ENCODE measurements at regions not wholly inside any gene's neighbourhood (a gene's known extent, or its start where the extent isn't known, plus 50 kb on each side); places are given as distances from the start of the nearest gene placed in this dataset.
"Not testable (repeated sequence)": the region's sequence is repeated elsewhere in the genome, so short reads cannot be mapped to it uniquely, and the experiment has no call there.

DNA sequence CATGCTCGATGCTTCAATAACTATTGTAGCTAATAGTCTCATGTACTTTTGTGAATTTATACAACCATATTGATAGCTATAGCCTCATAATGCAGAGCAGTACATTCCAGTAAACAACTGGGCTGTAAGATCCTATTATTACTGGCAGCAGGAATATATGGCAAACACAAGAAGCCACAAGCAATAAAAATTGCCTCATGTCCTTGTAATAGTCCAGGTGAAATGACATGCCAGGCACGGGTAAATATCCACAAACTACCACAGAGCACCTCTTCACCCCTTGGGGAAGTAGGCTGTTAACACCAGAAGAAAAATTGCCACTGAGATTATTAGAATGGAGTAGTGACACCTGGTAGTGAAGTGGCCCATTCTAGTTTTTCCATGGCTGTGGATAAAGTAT, 158.3 kb downstream of the MTX2 start:
- no peaks in the 10 kb centered on the region for H3K36me3 ChIP-seq
- no peak for TF ChIP-seq POLR2A (IDR thresholded peaks at IDR 0.05)
- TF ChIP-seq, protein P1, sequence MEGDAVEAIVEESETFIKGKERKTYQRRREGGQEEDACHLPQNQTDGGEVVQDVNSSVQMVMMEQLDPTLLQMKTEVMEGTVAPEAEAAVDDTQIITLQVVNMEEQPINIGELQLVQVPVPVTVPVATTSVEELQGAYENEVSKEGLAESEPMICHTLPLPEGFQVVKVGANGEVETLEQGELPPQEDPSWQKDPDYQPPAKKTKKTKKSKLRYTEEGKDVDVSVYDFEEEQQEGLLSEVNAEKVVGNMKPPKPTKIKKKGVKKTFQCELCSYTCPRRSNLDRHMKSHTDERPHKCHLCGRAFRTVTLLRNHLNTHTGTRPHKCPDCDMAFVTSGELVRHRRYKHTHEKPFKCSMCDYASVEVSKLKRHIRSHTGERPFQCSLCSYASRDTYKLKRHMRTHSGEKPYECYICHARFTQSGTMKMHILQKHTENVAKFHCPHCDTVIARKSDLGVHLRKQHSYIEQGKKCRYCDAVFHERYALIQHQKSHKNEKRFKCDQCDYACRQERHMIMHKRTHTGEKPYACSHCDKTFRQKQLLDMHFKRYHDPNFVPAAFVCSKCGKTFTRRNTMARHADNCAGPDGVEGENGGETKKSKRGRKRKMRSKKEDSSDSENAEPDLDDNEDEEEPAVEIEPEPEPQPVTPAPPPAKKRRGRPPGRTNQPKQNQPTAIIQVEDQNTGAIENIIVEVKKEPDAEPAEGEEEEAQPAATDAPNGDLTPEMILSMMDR (IDR thresholded peaks at IDR 0.05), result no peak
- H3K4me1 ChIP-seq, result no peaks in the 10 kb centered on the region
- no peaks in the 10 kb centered on the region for H3K27me3 ChIP-seq
- H3K27ac ChIP-seq, result no peak overlapping the region
- DNase-seq, result no peak
- no peak overlapping the region for H3K4me3 ChIP-seq
- no peaks in the 10 kb centered on the region for H3K9me3 ChIP-seq

DNA sequence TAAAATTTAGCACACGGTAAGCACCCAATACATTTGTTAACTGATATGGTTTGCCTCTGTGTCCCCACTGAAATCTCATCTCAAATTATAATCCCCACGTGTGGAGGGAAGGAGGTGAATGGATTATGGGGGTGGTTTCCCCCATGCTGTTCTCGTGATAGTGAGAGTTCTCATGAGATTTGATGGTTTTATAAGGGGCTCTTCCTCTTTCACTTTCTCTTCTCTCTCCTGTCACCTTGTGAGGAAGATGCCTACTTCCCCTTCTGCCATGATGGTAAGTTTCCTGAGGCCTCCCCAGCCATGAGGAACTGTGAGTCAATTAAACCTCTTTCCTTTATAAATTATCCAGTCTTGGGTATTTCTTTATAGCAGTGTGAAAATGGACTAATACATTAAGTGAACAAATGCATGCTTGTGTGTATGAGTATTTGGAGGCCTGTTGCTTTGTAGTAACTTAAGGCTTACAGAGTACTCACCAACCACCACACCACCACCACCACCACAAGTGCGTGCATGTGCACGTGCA, 159.8 kb downstream of the MTX2 start:
- H3K4me3 ChIP-seq, H3K27ac ChIP-seq, H3K9me3 ChIP-seq, H3K4me1 ChIP-seq, H3K27me3 ChIP-seq, DNase-seq, H3K36me3 ChIP-seq: not testable (repeated sequence)

DNA sequence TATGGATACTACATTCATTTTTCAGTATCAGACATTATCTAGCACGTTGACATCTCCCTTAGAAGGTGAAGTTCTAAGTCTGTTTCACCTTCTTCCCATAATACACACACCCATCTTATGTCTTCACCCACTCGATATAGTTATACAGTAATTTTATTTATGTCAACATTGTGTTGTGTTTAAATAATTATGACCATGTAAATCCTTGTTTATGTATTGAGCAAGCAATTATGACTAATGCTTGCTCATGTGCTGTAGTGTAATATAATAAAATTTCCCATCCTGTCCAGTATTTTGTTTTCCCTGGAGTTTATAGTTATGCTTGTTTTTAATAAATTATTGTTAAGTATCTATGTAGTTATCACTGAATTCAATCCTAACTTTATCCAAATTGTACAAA, 163.2 kb downstream of the MTX2 start:
- Histone ChIP-seq H3K9me3 (no peaks in the 10 kb centered on the region), H3K36me3 (no peaks in the 10 kb centered on the region), H3K27me3 (no peaks in the 10 kb centered on the region), H3K4me1 (no peaks in the 10 kb centered on the region), H3K27ac (no peak overlapping the region), H3K4me3 (no peak overlapping the region)
- no peak for DNase-seq
- TF ChIP-seq, protein P1 (IDR thresholded peaks at IDR 0.05), result no peak
- no peak for TF ChIP-seq POLR2A (IDR thresholded peaks at IDR 0.05)

DNA sequence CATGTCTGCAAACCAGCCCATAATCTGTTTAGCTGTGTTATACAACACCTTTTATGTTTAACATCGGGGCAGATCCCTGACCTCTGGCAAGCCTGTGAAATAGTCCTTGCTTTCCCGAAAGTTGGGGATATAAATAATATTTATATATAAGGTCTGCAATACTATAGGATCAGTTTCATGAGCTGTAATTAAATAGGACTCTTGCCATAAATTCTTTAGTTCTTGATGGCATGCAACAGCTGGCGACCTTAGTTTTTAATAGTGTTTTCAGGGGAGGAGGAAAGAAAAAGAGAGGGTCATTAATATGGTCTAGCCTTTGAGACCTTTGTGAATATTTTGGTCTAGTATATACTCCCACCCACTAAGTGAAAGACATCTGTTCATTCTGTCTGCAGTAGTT, 166.5 kb downstream of the MTX2 start:
- no peak overlapping the region for H3K4me3 ChIP-seq
- no peak for TF ChIP-seq POLR2A (IDR thresholded peaks at IDR 0.05)
- TF ChIP-seq, protein P1 (IDR thresholded peaks at IDR 0.05), result no peak
- no peak for DNase-seq
- no peaks in the 10 kb centered on the region for H3K27me3 ChIP-seq
- no peaks in the 10 kb centered on the region for H3K36me3 ChIP-seq
- H3K9me3 ChIP-seq, result no peaks in the 10 kb centered on the region
- H3K27ac ChIP-seq, result no peak overlapping the region
- no peaks in the 10 kb centered on the region for H3K4me1 ChIP-seq

DNA sequence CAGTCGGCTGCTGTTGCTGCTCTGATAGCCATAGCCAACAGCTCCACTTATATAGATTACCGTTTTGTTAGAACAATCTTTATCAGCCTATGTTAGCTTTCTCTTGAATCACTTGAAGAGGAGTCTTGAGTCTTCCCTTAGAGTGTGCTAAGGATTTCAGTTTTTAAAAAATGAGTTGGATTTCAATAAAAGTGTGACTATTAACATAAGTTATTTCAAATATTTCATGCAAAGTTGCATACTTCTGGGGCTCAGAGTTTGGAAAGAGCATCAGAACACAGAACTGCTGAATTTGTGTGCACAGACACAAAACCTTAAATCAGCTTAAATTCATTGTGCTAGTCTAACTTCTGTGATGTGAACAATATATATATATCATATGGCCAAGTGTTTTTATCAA, 174.7 kb downstream of the MTX2 start:
- Histone ChIP-seq H3K4me3 (no peak overlapping the region), H3K27me3 (no peaks in the 10 kb centered on the region), H3K27ac (no peak overlapping the region), H3K9me3 (no peaks in the 10 kb centered on the region), H3K4me1 (no peaks in the 10 kb centered on the region), H3K36me3 (no peaks in the 10 kb centered on the region)
- no peak for TF ChIP-seq POLR2A (IDR thresholded peaks at IDR 0.05)
- TF ChIP-seq, protein P1 (IDR thresholded peaks at IDR 0.05), result no peak
- DNase-seq, result no peak

DNA sequence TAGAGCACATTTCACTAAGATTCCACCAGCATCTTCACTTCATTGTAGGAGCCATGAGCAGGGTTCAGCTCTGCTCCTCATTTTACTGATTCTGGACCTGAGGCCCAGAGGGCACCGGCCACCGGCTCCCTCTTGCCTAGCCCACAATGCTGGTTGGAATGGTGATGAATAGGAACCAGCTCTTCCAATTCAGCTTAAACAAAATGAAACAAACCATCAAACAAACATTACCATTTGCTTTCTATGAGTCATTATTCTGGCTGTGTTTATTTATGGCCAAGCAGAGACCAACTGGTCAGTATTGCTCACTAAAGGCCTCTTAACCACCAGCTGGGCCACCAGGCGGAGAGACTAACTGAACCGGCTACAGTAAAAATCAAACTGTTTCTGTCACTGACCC, 176.7 kb downstream of the MTX2 start:
- H3K27ac ChIP-seq, result no peak overlapping the region
- no peak overlapping the region for H3K4me3 ChIP-seq

More for the DNA sequence above, 176.7 kb downstream of the MTX2 start:
- Histone ChIP-seq H3K4me1 (no peaks in the 10 kb centered on the region), H3K27me3 (no peaks in the 10 kb centered on the region), H3K9me3 (no peaks in the 10 kb centered on the region), H3K36me3 (no peaks in the 10 kb centered on the region)
- no peak for DNase-seq
- TF ChIP-seq, protein P1 (IDR thresholded peaks at IDR 0.05), result no peak
- TF ChIP-seq POLR2A (IDR thresholded peaks at IDR 0.05), result no peak

Measured in Peyer's patch (tissue), 4 donors.